Body of pancreas (tissue), 4 donors: ENCODE measurements at regions not wholly inside any gene's neighbourhood (a gene's known extent, or its start where the extent isn't known, plus 50 kb on each side); places are given as distances from the start of the nearest gene placed in this dataset.

Source experiments
- ATAC-seq: fragments of 150-250 bp; one replicate; pipeline ENCODE4 v1.9.1; 2016
- DNase-seq, 4 donors: peaks; one replicate each; pipeline ENCODE4 v3.0.0-alpha.2; 2019
- H3K27ac ChIP-seq, 4 donors: fragments of 200-600 bp; sonication (generic); 1 replicate in 3 of 4; 2 replicates in 1 of 4; pipeline versions ENCODE4 v1.5.1 to v1.6.1; 2016 to 2019; ENCODE audit warnings: mild to moderate bottlenecking in 1 of 4, mixed read lengths in 1 of 4, moderate library complexity in 1 of 4
- H3K27me3 ChIP-seq, 2 donors: fragments of 200-600 bp; sonication (generic); one replicate each; pipeline ENCODE4 v1.6.0; 2016; ENCODE audit warnings: mild to moderate bottlenecking in 1 of 2
- H3K36me3 ChIP-seq, 2 donors: fragments of 200-600 bp; sonication (generic); replicated peaks in 1 of 2; 2 replicates each; pipeline ENCODE4 v1.5.1; 2016; ENCODE audit warnings: low read depth in 2 of 2; ENCODE audit not compliant: insufficient read depth in 1 of 2
- H3K4me1 ChIP-seq: fragments of 200-600 bp; sonication (generic); one replicate; pipeline ENCODE4 v1.6.0; 2016
- H3K4me3 ChIP-seq, 2 donors: fragments of 200-600 bp; sonication (generic); 1 replicate in 1 of 2; 2 replicates in 1 of 2; pipeline ENCODE4 v1.5.1; 2016 to 2019
- H3K9me3 ChIP-seq, 3 donors: fragments of 200-600 bp; sonication (generic); 1 replicate in 2 of 3; 2 replicates in 1 of 3; pipeline ENCODE4 v1.5.1; 2016
- POLR2A ChIP-seq, 3 donors: fragments of 450-650 bp; IDR thresholded peaks; one replicate each; pipeline ENCODE4 v1.6.1; 2016; ENCODE audit warnings: antibody characterized with exemption in 3 of 3, mild to moderate bottlenecking in 2 of 3
- WGBS, 2 donors: methylation state at CpG; one replicate each; pipeline ENCODE4 v1.1.5; 2017; 5-methylcytosine and 5-hydroxymethylcytosine counted together
- intact Hi-C: fragments of 100-400 bp; cut with DNase I; formaldehyde crosslinking; loops from one replicate; pipeline ENCODE4 v1.15.1; 2023
- TF ChIP-seq, protein P1 (sequence below), 7 experiments: fragments of 450-650 bp in 4 of 7; fragments of 200-600 bp in 3 of 7; sonication (generic) in 3 of 7; IDR thresholded peaks; one replicate each; pipeline ENCODE4 v1.5.1; 2016 to 2019; ENCODE audit warnings: antibody characterized with exemption in 7 of 7

DNA sequence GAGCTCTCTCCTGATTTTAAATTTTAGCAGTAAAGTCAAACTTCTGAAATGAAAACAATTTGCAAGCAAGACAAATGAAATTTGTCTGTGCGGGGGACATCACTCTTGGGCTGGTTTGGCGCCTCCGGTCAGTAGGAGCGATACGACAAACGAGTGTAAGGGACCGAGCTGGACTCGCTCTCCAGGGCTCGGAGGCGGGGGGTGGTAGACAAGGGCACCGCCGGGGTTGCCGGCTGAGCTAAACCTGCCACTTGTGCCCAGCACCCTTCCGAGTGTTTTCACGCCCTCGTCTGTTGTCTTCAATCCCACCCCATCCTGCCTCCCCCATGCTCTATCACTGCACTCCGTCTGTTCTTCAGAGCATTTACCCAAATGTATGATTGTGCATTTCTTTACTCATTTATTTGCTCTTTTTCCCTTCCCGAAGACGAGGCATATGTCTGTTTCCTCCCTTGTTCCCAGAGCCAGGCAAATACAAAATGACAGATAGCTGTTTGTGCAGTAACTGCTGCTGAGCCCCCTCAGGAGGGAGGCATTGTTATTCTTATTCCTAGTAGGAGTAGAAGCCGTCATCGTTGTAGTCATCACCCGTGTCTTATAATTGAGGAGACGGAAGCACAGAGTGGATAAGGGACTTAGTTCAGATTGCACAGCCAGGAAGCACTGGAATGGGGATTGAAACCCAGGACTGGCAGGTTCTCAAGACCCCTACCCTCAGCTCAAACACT is 62.8 kb upstream of the APCDD1L start:
- ATAC-seq (no peak), DNase-seq (no peak)
- TF ChIP-seq, protein P1, sequence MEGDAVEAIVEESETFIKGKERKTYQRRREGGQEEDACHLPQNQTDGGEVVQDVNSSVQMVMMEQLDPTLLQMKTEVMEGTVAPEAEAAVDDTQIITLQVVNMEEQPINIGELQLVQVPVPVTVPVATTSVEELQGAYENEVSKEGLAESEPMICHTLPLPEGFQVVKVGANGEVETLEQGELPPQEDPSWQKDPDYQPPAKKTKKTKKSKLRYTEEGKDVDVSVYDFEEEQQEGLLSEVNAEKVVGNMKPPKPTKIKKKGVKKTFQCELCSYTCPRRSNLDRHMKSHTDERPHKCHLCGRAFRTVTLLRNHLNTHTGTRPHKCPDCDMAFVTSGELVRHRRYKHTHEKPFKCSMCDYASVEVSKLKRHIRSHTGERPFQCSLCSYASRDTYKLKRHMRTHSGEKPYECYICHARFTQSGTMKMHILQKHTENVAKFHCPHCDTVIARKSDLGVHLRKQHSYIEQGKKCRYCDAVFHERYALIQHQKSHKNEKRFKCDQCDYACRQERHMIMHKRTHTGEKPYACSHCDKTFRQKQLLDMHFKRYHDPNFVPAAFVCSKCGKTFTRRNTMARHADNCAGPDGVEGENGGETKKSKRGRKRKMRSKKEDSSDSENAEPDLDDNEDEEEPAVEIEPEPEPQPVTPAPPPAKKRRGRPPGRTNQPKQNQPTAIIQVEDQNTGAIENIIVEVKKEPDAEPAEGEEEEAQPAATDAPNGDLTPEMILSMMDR (IDR thresholded peaks at IDR 0.05): no peak
- TF ChIP-seq POLR2A (IDR thresholded peaks at IDR 0.05): no peak
- no peaks in the 10 kb centered on the region for H3K27me3 ChIP-seq
- H3K36me3 ChIP-seq: no peaks in the 10 kb centered on the region
- H3K4me1 ChIP-seq: no peaks in the 10 kb centered on the region
- intact Hi-C loops: no loop called here
- H3K4me3 ChIP-seq: no peak overlapping the region
- no peak overlapping the region for H3K27ac ChIP-seq
- WGBS, 2 donors: 53 to 62% methylated on average over 23 of the region's 23 CpGs
- H3K9me3 ChIP-seq: no peaks in the 10 kb centered on the region

DNA sequence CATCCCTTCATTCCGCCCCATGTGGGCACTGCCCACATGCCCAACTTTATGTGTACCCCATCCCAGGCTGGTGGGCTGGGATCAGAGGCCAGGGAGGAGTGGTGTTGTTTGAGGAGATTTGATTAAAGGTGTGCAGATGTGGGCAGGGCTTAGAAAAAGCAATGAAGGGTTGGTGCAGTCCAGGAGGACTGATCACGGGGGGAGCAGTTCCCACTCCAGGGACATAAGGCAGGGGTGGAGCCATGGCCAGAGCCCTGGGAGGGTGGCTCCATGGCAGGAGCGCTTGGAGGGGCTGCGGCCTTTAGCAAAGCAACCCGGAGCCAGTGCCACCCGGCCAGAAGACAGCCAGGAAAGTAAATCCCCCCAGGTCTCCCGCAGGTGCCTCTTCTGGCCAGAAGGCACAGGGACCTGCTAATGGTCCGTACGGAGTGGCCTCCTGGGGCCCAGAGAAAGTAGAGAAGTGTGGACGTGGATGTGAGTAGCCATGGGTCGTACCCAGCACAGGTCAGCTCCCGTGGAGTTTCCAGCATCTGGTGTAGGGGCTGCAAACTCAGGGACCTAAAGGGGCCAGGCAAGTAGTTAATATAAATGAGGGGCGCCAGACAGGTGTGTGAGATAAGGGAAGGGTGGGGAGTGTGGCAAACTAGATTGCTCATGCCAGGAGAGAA is 62.1 kb upstream of the APCDD1L start:
- TF ChIP-seq, protein P1 (IDR thresholded peaks at IDR 0.05): no peak
- peak in 1 of 3 donors; percentile 14 for TF ChIP-seq POLR2A (IDR thresholded peaks at IDR 0.05)
- H3K4me1 ChIP-seq: no peaks in the 10 kb centered on the region
- ATAC-seq (no peak), DNase-seq (peak in 2 of 4 donors; percentile 13 to 14)
- no peaks in the 10 kb centered on the region for H3K36me3 ChIP-seq
- intact Hi-C loops: no loop called here
- WGBS, 2 donors: 57 to 67% methylated on average over 6 to 13 of the region's 13 CpGs
- H3K4me3 ChIP-seq: no peak overlapping the region
- no peaks in the 10 kb centered on the region for H3K9me3 ChIP-seq
- no peak overlapping the region for H3K27ac ChIP-seq
- no peaks in the 10 kb centered on the region for H3K27me3 ChIP-seq

DNA sequence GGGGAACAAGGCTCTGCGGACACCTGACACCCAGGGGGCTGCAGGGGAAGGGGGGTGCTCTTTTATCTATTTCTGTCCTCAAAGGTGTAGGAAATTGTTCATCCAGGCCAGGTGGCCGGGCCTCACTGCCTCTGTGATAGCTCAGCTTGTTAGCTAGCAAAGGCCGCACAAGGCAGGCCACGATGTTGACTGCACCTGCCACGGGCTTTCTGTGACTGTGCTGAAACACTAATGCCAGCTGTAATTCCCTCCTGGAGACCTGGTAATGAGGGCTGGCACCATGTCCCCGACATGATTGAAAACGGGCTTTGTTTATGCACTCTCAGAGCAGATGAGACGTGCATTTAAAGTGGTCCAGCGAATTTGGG is 61.4 kb upstream of the APCDD1L start:
- intact Hi-C loops: no loop called here
- WGBS, 2 donors: 51 to 66% methylated on average over 7 to 9 of the region's 9 CpGs
- Histone ChIP-seq H3K27ac (no peak overlapping the region), H3K27me3 (no peaks in the 10 kb centered on the region), H3K36me3 (no peaks in the 10 kb centered on the region), H3K4me3 (no peak overlapping the region), H3K4me1 (no peaks in the 10 kb centered on the region), H3K9me3 (no peaks in the 10 kb centered on the region)
- DNase-seq: peak in 2 of 4 donors; percentile 13 to 39
- TF ChIP-seq, protein P1 (IDR thresholded peaks at IDR 0.05): no peak
- no peak for TF ChIP-seq POLR2A (IDR thresholded peaks at IDR 0.05)
- no peak for ATAC-seq

DNA sequence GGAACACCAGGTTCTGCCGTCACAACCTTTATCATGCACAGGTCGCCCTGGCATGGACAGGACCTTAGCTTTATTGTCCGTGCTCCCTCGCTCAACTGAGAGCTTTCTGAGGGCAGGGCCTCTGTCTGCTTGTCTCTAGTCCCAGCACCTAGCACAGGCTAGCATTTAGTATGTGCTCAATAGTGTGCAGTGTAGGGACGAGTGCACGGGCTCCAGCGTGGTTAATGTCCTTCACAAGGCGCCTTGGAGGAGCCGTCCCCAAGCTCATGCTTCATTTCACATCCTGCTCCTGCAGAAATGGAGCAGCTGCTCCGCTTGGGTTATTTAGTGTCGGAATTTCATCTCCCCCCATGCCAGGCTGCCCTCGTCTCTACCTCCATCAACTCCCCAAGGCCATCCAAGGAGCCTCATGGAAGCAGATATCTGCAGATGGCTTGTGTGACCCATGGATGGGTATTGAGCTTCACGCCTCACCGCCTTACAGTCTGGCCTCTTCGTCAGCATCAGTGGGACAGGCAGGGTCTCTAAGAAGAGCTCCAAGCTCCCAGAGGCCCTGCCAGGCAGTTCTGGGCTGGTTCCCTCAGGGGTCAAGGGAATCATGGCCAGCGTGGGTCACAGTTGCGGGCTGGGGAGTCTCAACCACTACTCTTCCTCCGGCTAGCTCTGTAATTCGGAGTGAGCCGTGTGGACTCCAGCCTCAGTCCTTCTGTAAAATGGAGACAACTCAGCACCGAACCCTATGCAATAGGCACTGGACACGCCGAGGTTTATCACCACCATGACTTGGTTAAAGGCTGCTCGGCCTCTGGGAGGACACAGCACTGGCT is 60.8 kb upstream of the APCDD1L start:
- intact Hi-C loops: no loop called here
- ATAC-seq: no peak
- Histone ChIP-seq H3K36me3 (no peaks in the 10 kb centered on the region), H3K4me3 (no peak overlapping the region), H3K9me3 (no peaks in the 10 kb centered on the region), H3K27me3 (no peaks in the 10 kb centered on the region), H3K4me1 (no peaks in the 10 kb centered on the region), H3K27ac (no peak overlapping the region)
- no peak for TF ChIP-seq POLR2A (IDR thresholded peaks at IDR 0.05)
- TF ChIP-seq, protein P1 (IDR thresholded peaks at IDR 0.05): no peak
- no peak for DNase-seq
- 71 to 81% methylated on average over 17 to 24 of the region's 24 CpGs for WGBS, 2 donors
